OCI-LY3 (cell line): ENCODE measurements at regions not wholly inside any gene's neighbourhood (a gene's known extent, or its start where the extent isn't known, plus 50 kb on each side); places are given as distances from the start of the nearest gene placed in this dataset.

Experiments
- H2AFZ ChIP-seq: fragments of 200-600, 300-600 bp; shearing (Covaris generic); 2 replicates; pipeline ENCODE4 v1.6.0; 2014; ENCODE audit warnings: antibody characterized with exemption, low read depth, low read length
- H3K27ac ChIP-seq: fragments of 200-600, 300-600 bp; sonication (generic); 2 replicates; pipeline ENCODE4 v1.5.1; 2014; ENCODE audit warnings: mild to moderate bottlenecking, low read length, moderate library complexity, mixed read lengths
- H3K27me3 ChIP-seq: fragments of 200-600, 300-600 bp; sonication (generic); 2 replicates; pipeline ENCODE4 v1.6.1; 2014; ENCODE audit warnings: low read depth, low read length, mixed read lengths
- H3K36me3 ChIP-seq: fragments of 200-600, 300-600 bp; sonication (generic); replicated peaks from 2 replicates; pipeline ENCODE3; 2014; ENCODE audit warnings: low read depth, low read length, mixed read lengths
- H3K4me1 ChIP-seq: fragments of 300-600, 200-600 bp; sonication (generic); 2 replicates; pipeline ENCODE4 v1.6.1; 2014; ENCODE audit warnings: low read length, mixed read lengths
- H3K4me2 ChIP-seq: fragments of 200-600, 300-600 bp; sonication (generic); 2 replicates; pipeline ENCODE4 v1.6.1; 2014; ENCODE audit warnings: low read length, mixed read lengths
- H3K4me3 ChIP-seq: fragments of 300-600, 200-600 bp; sonication (generic); 2 replicates; pipeline ENCODE4 v1.5.1; 2014; ENCODE audit warnings: antibody characterized with exemption, mild to moderate bottlenecking, low read length, moderate library complexity
- H3K79me2 ChIP-seq: fragments of 300-600, 200-600 bp; shearing (Covaris generic); 2 replicates; pipeline ENCODE4 v1.6.1; 2014; ENCODE audit warnings: mild to moderate bottlenecking, low read length, mixed read lengths
- H3K9ac ChIP-seq: fragments of 300-600, 200-600 bp; shearing (Covaris generic); 2 replicates; pipeline ENCODE4 v1.6.0; 2014; ENCODE audit warnings: mild to moderate bottlenecking, low read length, moderate library complexity
- H3K9me3 ChIP-seq: fragments of 200-600, 300-600 bp; shearing (Covaris generic); 2 replicates; pipeline ENCODE4 v1.6.1; 2014; ENCODE audit warnings: low read length, mixed read lengths; ENCODE audit not compliant: insufficient read depth
- H4K20me1 ChIP-seq: fragments of 200-600, 300-600 bp; sonication (generic); 2 replicates; pipeline ENCODE4 v1.6.1; 2016; ENCODE audit warnings: low read length, mixed read lengths; ENCODE audit not compliant: insufficient read depth
- CTCF ChIP-seq: fragments of 200-600, 300-600 bp; sonication (generic); IDR thresholded peaks from 2 replicates; pipeline ENCODE4 v1.5.1; 2014; ENCODE audit warnings: antibody characterized with exemption, low read length, low read depth
- EZH2phosphoT487 ChIP-seq: fragments of 200-600 bp; shearing (Covaris generic); IDR thresholded peaks from 2 replicates; pipeline ENCODE4 v1.6.1; 2018; ENCODE audit warnings: antibody characterized with exemption, mixed run types, low read depth

DNA sequence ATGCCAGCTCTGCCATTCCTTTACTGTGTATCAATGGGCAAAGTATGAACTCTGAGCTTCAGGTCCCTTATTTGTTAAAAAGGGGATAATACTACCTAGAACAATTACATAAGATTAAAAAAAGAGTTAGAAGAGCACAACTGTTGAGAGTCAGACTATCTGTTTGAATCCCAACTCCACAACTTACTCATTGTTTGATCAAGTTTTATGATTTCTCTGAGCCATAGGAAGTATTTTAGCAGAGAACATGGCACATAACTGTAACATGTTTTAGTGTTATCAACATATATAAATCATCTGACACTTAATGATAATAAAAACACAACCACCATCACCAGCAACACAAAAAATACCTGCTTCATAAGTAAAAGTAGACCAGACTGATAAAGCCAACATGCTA, 421.3 kb downstream of the ZFHX3 start:
- no peaks in the 10 kb centered on the region for H3K36me3 ChIP-seq
- no peak overlapping the region for H2AFZ ChIP-seq
- H3K4me3 ChIP-seq, result no peak overlapping the region
- H3K4me2 ChIP-seq, result no peak overlapping the region
- no peaks in the 10 kb centered on the region for H3K4me1 ChIP-seq
- no peaks in the 10 kb centered on the region for H3K9me3 ChIP-seq
- TF ChIP-seq EZH2phosphoT487 (no peak), CTCF (no peak)
- no peaks in the 10 kb centered on the region for H3K27me3 ChIP-seq
- H3K79me2 ChIP-seq, result peaks cover 2% of the 10 kb centered on the region; the same call in 1 of the 2 replicates
- no peak overlapping the region for H3K9ac ChIP-seq
- no peaks in the 10 kb centered on the region for H4K20me1 ChIP-seq
- H3K27ac ChIP-seq, result no peak overlapping the region

GRCh38 chr16:72621651-72622050, 426.3 kb downstream of the ZFHX3 start:
- H3K4me2 ChIP-seq, result no peak overlapping the region
- H3K27me3 ChIP-seq, result no peaks in the 10 kb centered on the region
- H3K79me2 ChIP-seq, result peaks cover 2% of the 10 kb centered on the region; the same call in 1 of the 2 replicates
- TF ChIP-seq EZH2phosphoT487 (no peak), CTCF (no peak)
- no peaks in the 10 kb centered on the region for H4K20me1 ChIP-seq
- H3K4me3 ChIP-seq, result no peak overlapping the region
- H3K4me1 ChIP-seq, result no peaks in the 10 kb centered on the region
- H3K36me3 ChIP-seq, result no peaks in the 10 kb centered on the region
- no peak overlapping the region for H3K9ac ChIP-seq
- no peaks in the 10 kb centered on the region for H3K9me3 ChIP-seq
- no peak overlapping the region for H3K27ac ChIP-seq
- H2AFZ ChIP-seq, result no peak overlapping the region

GRCh38 chr16:72620853-72621252, 427.1 kb downstream of the ZFHX3 start:
- H3K36me3 ChIP-seq, result no peaks in the 10 kb centered on the region
- no peaks in the 10 kb centered on the region for H3K4me1 ChIP-seq
- H4K20me1 ChIP-seq, result no peaks in the 10 kb centered on the region
- H2AFZ ChIP-seq, result no peak overlapping the region
- no peak overlapping the region for H3K27ac ChIP-seq
- peaks cover 2% of the 10 kb centered on the region; the same call in 1 of the 2 replicates for H3K79me2 ChIP-seq
- no peaks in the 10 kb centered on the region for H3K27me3 ChIP-seq
- no peak overlapping the region for H3K4me3 ChIP-seq
- H3K9ac ChIP-seq, result no peak overlapping the region
- H3K9me3 ChIP-seq, result no peaks in the 10 kb centered on the region
- TF ChIP-seq EZH2phosphoT487, result no peak
- no peak for TF ChIP-seq CTCF
- no peak overlapping the region for H3K4me2 ChIP-seq

DNA sequence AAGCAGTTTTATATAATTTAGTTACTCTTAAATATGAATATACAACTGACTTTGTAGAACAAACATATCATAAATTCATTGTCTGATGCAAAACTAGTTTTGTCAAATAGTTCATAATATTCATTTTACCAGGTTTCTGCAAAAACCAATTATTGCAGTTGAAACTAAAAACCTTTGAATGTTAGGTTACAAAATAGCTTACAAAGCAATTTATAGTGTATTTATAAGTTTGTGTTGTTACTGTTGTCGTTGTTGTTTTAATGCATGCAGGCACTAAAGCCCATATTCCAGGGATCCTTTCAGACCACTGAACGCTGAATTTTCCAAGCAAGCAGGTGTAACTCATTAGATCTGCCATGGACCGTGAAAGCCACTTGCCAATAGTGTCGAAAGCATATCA, 427.6 kb downstream of the ZFHX3 start:
- no peaks in the 10 kb centered on the region for H4K20me1 ChIP-seq
- no peaks in the 10 kb centered on the region for H3K4me1 ChIP-seq
- H3K9me3 ChIP-seq, result no peaks in the 10 kb centered on the region
- no peak overlapping the region for H3K27ac ChIP-seq
- no peak overlapping the region for H3K4me2 ChIP-seq
- no peak for TF ChIP-seq CTCF
- TF ChIP-seq EZH2phosphoT487, result no peak
- no peak overlapping the region for H2AFZ ChIP-seq
- H3K4me3 ChIP-seq, result no peak overlapping the region
- H3K79me2 ChIP-seq, result peaks cover 2% of the 10 kb centered on the region; the same call in 1 of the 2 replicates
- H3K9ac ChIP-seq, result no peak overlapping the region
- H3K27me3 ChIP-seq, result no peaks in the 10 kb centered on the region
- H3K36me3 ChIP-seq, result no peaks in the 10 kb centered on the region
